Right lobe of liver (tissue), 6 donors: ENCODE measurements at regions not wholly inside any gene's neighbourhood (a gene's known extent, or its start where the extent isn't known, plus 50 kb on each side); places are given as distances from the start of the nearest gene placed in this dataset.

Experiments
- ATAC-seq, 4 donors: fragments of 200-7000 bp; cut with Tn5 transposase; one replicate each; pipeline ENCODE4 v1.9.1; 2020; ENCODE audit warnings: mild to moderate bottlenecking in 4 of 4, moderate library complexity in 4 of 4
- DNase-seq, 3 donors: peaks; one replicate each; pipeline ENCODE4 v3.0.0-alpha.2; 2020
- H3K27ac ChIP-seq, 3 donors: fragments of 200-600 bp; one replicate each; pipeline ENCODE4 v1.8.0; 2022
- H3K27me3 ChIP-seq, 2 donors: fragments of 200-600 bp; one replicate each; pipeline ENCODE4 v1.8.0; 2022
- H3K36me3 ChIP-seq, 4 donors: fragments of 200-600 bp; sonication (generic) in 1 of 4; one replicate each; pipeline versions ENCODE4 v1.5.1 to v1.8.0; 2017 to 2022; ENCODE audit warnings: control low read depth in 1 of 4
- H3K4me1 ChIP-seq, 4 donors: fragments of 200-600 bp; sonication (generic) in 1 of 4; one replicate each; pipeline versions ENCODE4 v1.5.1 to v1.8.0; 2017 to 2022; ENCODE audit warnings: control low read depth in 1 of 4
- H3K4me3 ChIP-seq, 3 donors: fragments of 200-600 bp; one replicate each; pipeline ENCODE4 v1.8.0; 2022
- H3K9me3 ChIP-seq, 4 donors: fragments of 200-600 bp; sonication (generic) in 1 of 4; one replicate each; pipeline versions ENCODE4 v1.5.1 to v1.8.0; 2017 to 2022; ENCODE audit warnings: control low read depth in 1 of 4
- CTCF ChIP-seq, 4 donors: fragments of 200-600 bp in 3 of 4; fragments of 450-650 bp in 1 of 4; IDR thresholded peaks; one replicate each; pipeline versions ENCODE4 v1.5.1 to v1.8.0; 2016 to 2022; ENCODE audit warnings: antibody characterized with exemption in 4 of 4, mild to moderate bottlenecking in 2 of 4
- POLR2A ChIP-seq: fragments of 450-650 bp; IDR thresholded peaks from one replicate; pipeline ENCODE4 v1.6.1; 2017; ENCODE audit warnings: antibody characterized with exemption, mild to moderate bottlenecking
- WGBS: methylation state at CpG from one replicate; pipeline ENCODE4 v1.1.6; 2018; ENCODE audit warnings: low coverage, low lambda C conversion rate; ENCODE audit not compliant: insufficient coverage; ENCODE audit errors: missing lambda C conversion rate; 5-methylcytosine and 5-hydroxymethylcytosine counted together
- intact Hi-C, 2 donors: fragments of 100-400 bp; cut with DNase I; formaldehyde crosslinking; loops; one replicate each; pipeline versions ENCODE4 v1.11.2 to v1.14.1; 2022
- donor health status: DM: no; HTN: yes; CAD: no.
- donor health status: DM: no; HTN: no; CAD: no.
- donor health status: DM: no; HTN: no; CAD: no.
- donor health status: DM: no; HTN: yes; CAD: no.
- donor health status: DM: no; HTN: yes; CAD: no.

- no peak for ATAC-seq
- 28% methylated on average over 4 of the region's 4 CpGs for WGBS
- H3K27me3 ChIP-seq: no peaks in the 10 kb centered on the region
- no peak overlapping the region for H3K27ac ChIP-seq
- H3K36me3 ChIP-seq: no peaks in the 10 kb centered on the region
- DNase-seq: no peak
- no peak for TF ChIP-seq CTCF (IDR thresholded peaks at IDR 0.05)
- no peak for TF ChIP-seq POLR2A
- intact Hi-C loops: no loop called here
- no peaks in the 10 kb centered on the region for H3K4me1 ChIP-seq
- no peaks in the 10 kb centered on the region for H3K9me3 ChIP-seq
- H3K4me3 ChIP-seq: no peak overlapping the region
Observed at GRCh38 chr5:17761326-17761725, 127.1 kb downstream of the TAF11L14 start.

- 75% methylated on average over 1 of the region's 1 CpG for WGBS
- DNase-seq (no peak), ATAC-seq (no peak)
- H3K36me3 ChIP-seq: no peaks in the 10 kb centered on the region
- no peak overlapping the region for H3K4me3 ChIP-seq
- no peak for TF ChIP-seq POLR2A
- no peak for TF ChIP-seq CTCF (IDR thresholded peaks at IDR 0.05)
- no peaks in the 10 kb centered on the region for H3K9me3 ChIP-seq
- H3K27ac ChIP-seq: no peak overlapping the region
- no peaks in the 10 kb centered on the region for H3K4me1 ChIP-seq
- no peaks in the 10 kb centered on the region for H3K27me3 ChIP-seq
- intact Hi-C loops: no loop called here
Observed at GRCh38 chr5:17763301-17763700, 129.0 kb downstream of the TAF11L14 start.

- WGBS: 53% methylated on average over 2 of the region's 2 CpGs
- intact Hi-C loops: no loop called here
- H3K27ac ChIP-seq: no peak overlapping the region
- H3K9me3 ChIP-seq: no peaks in the 10 kb centered on the region
- no peaks in the 10 kb centered on the region for H3K36me3 ChIP-seq
- TF ChIP-seq POLR2A (no peak), CTCF (IDR thresholded peaks at IDR 0.05) (no peak)
- H3K4me1 ChIP-seq: no peaks in the 10 kb centered on the region
- DNase-seq: no peak
- no peaks in the 10 kb centered on the region for H3K27me3 ChIP-seq
- no peak overlapping the region for H3K4me3 ChIP-seq
- ATAC-seq: no peak
Observed at GRCh38 chr5:17766031-17766430, 131.8 kb downstream of the TAF11L14 start.

GRCh38 chr5:17769277-17769676 lies 135.0 kb downstream of the TAF11L14 start:
- H3K4me1 ChIP-seq: no peaks in the 10 kb centered on the region

More at GRCh38 chr5:17769277-17769676, 135.0 kb downstream of the TAF11L14 start:
- WGBS: 36% methylated on average over 3 of the region's 3 CpGs
- no peak for TF ChIP-seq POLR2A
- TF ChIP-seq CTCF (IDR thresholded peaks at IDR 0.05): no peak
- Histone ChIP-seq H3K36me3 (no peaks in the 10 kb centered on the region), H3K4me3 (no peak overlapping the region), H3K9me3 (no peaks in the 10 kb centered on the region), H3K27me3 (no peaks in the 10 kb centered on the region), H3K27ac (no peak overlapping the region)
- intact Hi-C loops: no loop called here
- ATAC-seq: no peak
- no peak for DNase-seq
